Vagina (tissue), 2 donors: ENCODE measurements at regions not wholly inside any gene's neighbourhood (a gene's known extent, or its start where the extent isn't known, plus 50 kb on each side); places are given as distances from the start of the nearest gene placed in this dataset.

Source experiments
- POLR2A ChIP-seq, 2 donors: fragments of 450-650 bp; IDR thresholded peaks; one replicate each; pipeline ENCODE4 v1.6.1; 2017; ENCODE audit warnings: antibody characterized with exemption in 2 of 2, mild to moderate bottlenecking in 2 of 2, moderate library complexity in 2 of 2
- POLR2AphosphoS5 ChIP-seq, 2 donors: sonication (generic); formaldehyde crosslinking; IDR thresholded peaks; one replicate each; pipeline ENCODE4 v1.9.0; 2017; ENCODE audit warnings: antibody characterized with exemption in 2 of 2, mild to moderate bottlenecking in 2 of 2, low read depth in 1 of 2; ENCODE audit not compliant: insufficient read depth in 1 of 2
- TF ChIP-seq, protein P1 (sequence below), 3 experiments: fragments of 450-650 bp in 2 of 3; fragments of 200-600 bp in 1 of 3; sonication (generic) in 1 of 3; IDR thresholded peaks; one replicate each; pipeline ENCODE4 v1.5.1; 2017 to 2019; ENCODE audit warnings: antibody characterized with exemption in 3 of 3, mild to moderate bottlenecking in 2 of 3, moderate library complexity in 2 of 3

GRCh38 chr18:68467329-68467728 is 247.6 kb downstream of the TMX3 start:
- TF ChIP-seq POLR2A (IDR thresholded peaks at IDR 0.05) (no peak), POLR2AphosphoS5 (IDR thresholded peaks at IDR 0.05; ENCODE audit: insufficient read depth in 1 of 2, low read depth in 1 of 2) (no peak)
- TF ChIP-seq, protein P1, sequence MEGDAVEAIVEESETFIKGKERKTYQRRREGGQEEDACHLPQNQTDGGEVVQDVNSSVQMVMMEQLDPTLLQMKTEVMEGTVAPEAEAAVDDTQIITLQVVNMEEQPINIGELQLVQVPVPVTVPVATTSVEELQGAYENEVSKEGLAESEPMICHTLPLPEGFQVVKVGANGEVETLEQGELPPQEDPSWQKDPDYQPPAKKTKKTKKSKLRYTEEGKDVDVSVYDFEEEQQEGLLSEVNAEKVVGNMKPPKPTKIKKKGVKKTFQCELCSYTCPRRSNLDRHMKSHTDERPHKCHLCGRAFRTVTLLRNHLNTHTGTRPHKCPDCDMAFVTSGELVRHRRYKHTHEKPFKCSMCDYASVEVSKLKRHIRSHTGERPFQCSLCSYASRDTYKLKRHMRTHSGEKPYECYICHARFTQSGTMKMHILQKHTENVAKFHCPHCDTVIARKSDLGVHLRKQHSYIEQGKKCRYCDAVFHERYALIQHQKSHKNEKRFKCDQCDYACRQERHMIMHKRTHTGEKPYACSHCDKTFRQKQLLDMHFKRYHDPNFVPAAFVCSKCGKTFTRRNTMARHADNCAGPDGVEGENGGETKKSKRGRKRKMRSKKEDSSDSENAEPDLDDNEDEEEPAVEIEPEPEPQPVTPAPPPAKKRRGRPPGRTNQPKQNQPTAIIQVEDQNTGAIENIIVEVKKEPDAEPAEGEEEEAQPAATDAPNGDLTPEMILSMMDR (IDR thresholded peaks at IDR 0.05): no peak
